HL-60 (cell line): ENCODE measurements at regions not wholly inside any gene's neighbourhood (a gene's known extent, or its start where the extent isn't known, plus 50 kb on each side); places are given as distances from the start of the nearest gene placed in this dataset.

ENCODE experiments used
- DNase-seq, 2 experiments: peaks; one replicate each; pipeline ENCODE4 v3.0.0-alpha.2; 2010 to 2020; ENCODE audit warnings: low read depth in 1 of 2, low spot score in 1 of 2
- H3K27ac ChIP-seq: fragments of 250-450 bp; sonication (Bioruptor Pico); replicated peaks from 2 replicates; pipeline ENCODE4 v1.5.1; 2020; ENCODE audit warnings: mild to moderate bottlenecking, moderate library complexity
- H3K27me3 ChIP-seq: fragments of 250-450 bp; sonication (Bioruptor Pico); 2 replicates; pipeline ENCODE4 v1.5.1; 2021; ENCODE audit warnings: mild to moderate bottlenecking, moderate library complexity; ENCODE audit not compliant: insufficient read depth, poor library complexity, severe bottlenecking
- H3K4me3 ChIP-seq: replicated peaks from 2 replicates; pipeline ENCODE4 v1.5.1; 2011; ENCODE audit warnings: mild to moderate bottlenecking, control low read depth, low read length; ENCODE audit not compliant: insufficient read depth
- GABPA ChIP-seq: IDR thresholded peaks from 2 replicates; pipeline ENCODE4 v1.6.1; 2012; ENCODE audit warnings: low read depth
- POLR2AphosphoS5 ChIP-seq: IDR thresholded peaks from 2 replicates; pipeline ENCODE4 v1.6.1; 2012; ENCODE audit warnings: low read depth
- REST ChIP-seq: IDR thresholded peaks from 2 replicates; pipeline ENCODE4 v1.6.1; 2012; ENCODE audit warnings: low read depth; ENCODE audit not compliant: insufficient replicate concordance
- SPI1 ChIP-seq: IDR thresholded peaks from 2 replicates; pipeline ENCODE4 v1.6.1; 2012; ENCODE audit warnings: low read depth, mild to moderate bottlenecking, borderline replicate concordance
- TF ChIP-seq, protein P1 (sequence below): IDR thresholded peaks from one replicate; pipeline ENCODE4 v1.5.1; 2011; ENCODE audit warnings: low read length, control low read depth, inconsistent platforms; ENCODE audit not compliant: insufficient read depth

DNA sequence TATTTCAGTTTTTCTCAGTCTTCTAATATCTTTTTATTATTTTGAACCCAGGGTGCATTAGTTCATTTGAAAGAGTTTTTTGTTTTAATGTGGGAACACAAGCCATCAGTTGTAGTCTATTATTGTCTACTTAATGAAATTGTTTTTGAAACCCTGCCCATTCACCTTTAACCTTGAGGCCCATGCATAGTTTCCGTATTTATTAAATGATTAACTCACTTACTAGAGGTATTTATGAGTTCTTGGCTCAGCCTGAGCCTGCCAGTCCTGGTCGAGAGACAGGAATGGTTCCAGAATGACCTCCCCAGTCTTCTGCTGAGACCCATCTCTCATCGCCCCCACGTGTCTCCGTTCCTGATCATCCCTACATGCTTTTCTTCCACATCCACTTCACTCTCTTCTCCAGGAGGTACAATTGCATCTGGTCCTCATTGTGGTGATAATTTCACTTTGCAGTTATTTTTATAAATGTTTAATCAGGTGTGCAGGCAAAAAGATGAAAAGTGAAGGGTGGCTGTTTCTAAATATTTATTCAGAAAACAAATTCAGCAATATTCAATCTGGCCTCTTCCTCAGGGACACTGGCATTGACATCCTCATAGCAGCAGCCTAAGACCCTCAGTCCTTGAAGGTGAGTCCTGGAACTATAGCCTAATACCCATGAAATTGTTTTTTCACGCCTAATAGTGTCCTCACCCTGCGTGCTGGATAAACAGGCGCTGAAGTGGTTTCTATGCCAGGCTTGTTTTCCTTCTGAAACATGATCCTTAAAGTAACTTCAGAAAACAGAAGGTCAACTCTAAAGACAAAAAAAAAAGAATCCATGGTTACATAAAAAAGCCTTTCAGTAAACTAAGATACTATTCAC lies 112.8 kb downstream of the KDR start:
- Histone ChIP-seq H3K4me3 (no peak overlapping the region), H3K27me3 (no peaks in the 10 kb centered on the region), H3K27ac (no peak overlapping the region)
- no peak for DNase-seq
- TF ChIP-seq REST (no peak), POLR2AphosphoS5 (no peak), SPI1 (no peak), GABPA (no peak)
- TF ChIP-seq, protein P1, sequence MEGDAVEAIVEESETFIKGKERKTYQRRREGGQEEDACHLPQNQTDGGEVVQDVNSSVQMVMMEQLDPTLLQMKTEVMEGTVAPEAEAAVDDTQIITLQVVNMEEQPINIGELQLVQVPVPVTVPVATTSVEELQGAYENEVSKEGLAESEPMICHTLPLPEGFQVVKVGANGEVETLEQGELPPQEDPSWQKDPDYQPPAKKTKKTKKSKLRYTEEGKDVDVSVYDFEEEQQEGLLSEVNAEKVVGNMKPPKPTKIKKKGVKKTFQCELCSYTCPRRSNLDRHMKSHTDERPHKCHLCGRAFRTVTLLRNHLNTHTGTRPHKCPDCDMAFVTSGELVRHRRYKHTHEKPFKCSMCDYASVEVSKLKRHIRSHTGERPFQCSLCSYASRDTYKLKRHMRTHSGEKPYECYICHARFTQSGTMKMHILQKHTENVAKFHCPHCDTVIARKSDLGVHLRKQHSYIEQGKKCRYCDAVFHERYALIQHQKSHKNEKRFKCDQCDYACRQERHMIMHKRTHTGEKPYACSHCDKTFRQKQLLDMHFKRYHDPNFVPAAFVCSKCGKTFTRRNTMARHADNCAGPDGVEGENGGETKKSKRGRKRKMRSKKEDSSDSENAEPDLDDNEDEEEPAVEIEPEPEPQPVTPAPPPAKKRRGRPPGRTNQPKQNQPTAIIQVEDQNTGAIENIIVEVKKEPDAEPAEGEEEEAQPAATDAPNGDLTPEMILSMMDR, result no peak

DNA sequence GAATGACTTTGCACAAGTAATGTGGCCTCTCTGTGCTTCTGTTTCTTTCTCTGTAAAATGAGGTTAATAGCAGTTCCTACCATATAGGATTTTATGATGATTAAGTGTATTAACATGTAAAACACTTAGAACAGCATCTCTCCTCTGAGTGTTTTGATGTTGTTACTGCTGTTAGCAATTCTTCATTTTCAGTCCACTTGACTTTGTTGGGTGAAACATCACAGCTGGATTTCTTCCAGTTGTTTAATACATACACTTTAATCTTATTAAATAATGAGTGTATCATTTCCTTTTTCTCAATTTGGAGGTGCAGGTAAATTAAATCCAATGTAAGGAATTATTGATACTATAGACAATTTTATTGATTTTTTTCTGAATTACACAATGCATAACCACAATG lies 113.6 kb downstream of the KDR start:
- H3K27me3 ChIP-seq, result no peaks in the 10 kb centered on the region
- no peak for TF ChIP-seq REST
- no peak for TF ChIP-seq GABPA
- TF ChIP-seq, protein P1, result no peak
- no peak for TF ChIP-seq SPI1
- no peak for TF ChIP-seq POLR2AphosphoS5
- H3K4me3 ChIP-seq, result no peak overlapping the region
- H3K27ac ChIP-seq, result no peak overlapping the region
- DNase-seq, result no peak

DNA sequence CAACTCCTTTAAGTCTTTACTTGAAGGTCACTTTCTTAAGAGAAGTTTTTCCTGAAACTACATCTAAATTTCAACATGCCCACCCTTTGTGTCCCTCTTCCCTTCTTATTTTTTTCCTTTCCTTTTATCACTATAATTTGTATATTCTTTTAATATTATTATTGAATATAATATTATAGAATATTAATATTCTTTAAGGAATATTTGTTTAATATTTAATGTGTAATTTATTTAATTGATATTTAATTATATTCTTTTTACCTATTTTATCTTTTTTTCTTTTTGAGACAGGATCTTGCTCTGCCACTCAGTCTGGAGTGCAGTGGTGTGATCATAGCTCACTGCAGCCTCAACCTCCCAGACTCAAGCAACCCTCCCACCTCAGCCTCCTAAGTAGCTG lies 114.8 kb downstream of the KDR start:
- Histone ChIP-seq H3K27me3 (no peaks in the 10 kb centered on the region), H3K4me3 (no peak overlapping the region), H3K27ac (no peak overlapping the region)
- TF ChIP-seq SPI1 (no peak), POLR2AphosphoS5 (no peak), GABPA (no peak), REST (no peak)
- TF ChIP-seq, protein P1, result no peak
- no peak for DNase-seq
